Loucy (cell line): ENCODE measurements at regions not wholly inside any gene's neighbourhood (a gene's known extent, or its start where the extent isn't known, plus 50 kb on each side); places are given as distances from the start of the nearest gene placed in this dataset.

Experiments used
- H2AFZ ChIP-seq: fragments of 200-600 bp; sonication (generic); 2 replicates; pipeline ENCODE4 v1.6.0; 2016; ENCODE audit warnings: antibody characterized with exemption, mild to moderate bottlenecking, low read length, moderate library complexity
- H3F3A ChIP-seq: fragments of 200-600 bp; 2 replicates; pipeline ENCODE4 v1.6.0; 2016; ENCODE audit warnings: antibody characterized with exemption, low read depth, mild to moderate bottlenecking
- H3K27me3 ChIP-seq: fragments of 200-600 bp; sonication (generic); 2 replicates; pipeline ENCODE4 v1.6.1; 2014; ENCODE audit warnings: low read length, mild to moderate bottlenecking; ENCODE audit not compliant: insufficient read depth, poor library complexity, severe bottlenecking
- H3K36me3 ChIP-seq: fragments of 200-600 bp; sonication (generic); 2 replicates; pipeline ENCODE4 v1.6.1; 2016; ENCODE audit warnings: low read length; ENCODE audit not compliant: insufficient read depth
- H3K4me1 ChIP-seq: fragments of 200-600 bp; sonication (generic); 2 replicates; pipeline ENCODE4 v1.5.1; 2014; ENCODE audit warnings: low read length, mild to moderate bottlenecking; ENCODE audit not compliant: insufficient read depth, poor library complexity, severe bottlenecking
- H3K4me2 ChIP-seq: fragments of 200-600 bp; sonication (generic); 2 replicates; pipeline ENCODE4 v1.6.0; 2014; ENCODE audit warnings: antibody characterized with exemption, low read length, low read depth, mild to moderate bottlenecking; ENCODE audit not compliant: poor library complexity, severe bottlenecking
- H3K4me3 ChIP-seq: fragments of 200-600 bp; sonication (generic); 2 replicates; pipeline ENCODE4 v1.5.1; 2014; ENCODE audit warnings: low read length, mild to moderate bottlenecking, mixed read lengths; ENCODE audit not compliant: poor library complexity, severe bottlenecking
- H3K79me2 ChIP-seq: fragments of 200-600 bp; sonication (generic); 2 replicates; pipeline ENCODE4 v1.6.1; 2014; ENCODE audit warnings: low read length; ENCODE audit not compliant: insufficient read depth
- H3K9ac ChIP-seq: fragments of 200-600 bp; sonication (generic); 2 replicates; pipeline ENCODE4 v1.6.0; 2014; ENCODE audit warnings: mild to moderate bottlenecking, low read depth, low read length, moderate library complexity; ENCODE audit not compliant: poor library complexity, severe bottlenecking
- H3K9me2 ChIP-seq: fragments of 200-600 bp; sonication (generic); replicated peaks from 2 replicates; pipeline ENCODE4 v1.6.1; 2016; ENCODE audit warnings: low read depth, low read length, mixed read lengths
- H3K9me3 ChIP-seq: fragments of 200-600 bp; sonication (generic); 2 replicates; pipeline ENCODE4 v1.6.1; 2014; ENCODE audit warnings: mild to moderate bottlenecking, antibody characterized with exemption, low read length, low read depth; ENCODE audit not compliant: insufficient read depth
- H4K20me1 ChIP-seq: fragments of 200-600 bp; sonication (generic); 2 replicates; pipeline ENCODE4 v1.6.0; 2014; ENCODE audit warnings: antibody characterized with exemption, low read length, mild to moderate bottlenecking; ENCODE audit not compliant: insufficient read depth, poor library complexity, severe bottlenecking
- EZH2phosphoT487 ChIP-seq: fragments of 200-600 bp; IDR thresholded peaks from 2 replicates; pipeline ENCODE4 v1.6.1; 2018; ENCODE audit warnings: antibody characterized with exemption, mild to moderate bottlenecking, moderate library complexity, borderline replicate concordance
- TF ChIP-seq, protein P1 (sequence below): fragments of 200-600 bp; sonication (generic); conservative IDR thresholded peaks from 2 replicates; pipeline ENCODE4 v1.5.1; 2014; ENCODE audit warnings: mild to moderate bottlenecking, antibody characterized with exemption, low read length

DNA sequence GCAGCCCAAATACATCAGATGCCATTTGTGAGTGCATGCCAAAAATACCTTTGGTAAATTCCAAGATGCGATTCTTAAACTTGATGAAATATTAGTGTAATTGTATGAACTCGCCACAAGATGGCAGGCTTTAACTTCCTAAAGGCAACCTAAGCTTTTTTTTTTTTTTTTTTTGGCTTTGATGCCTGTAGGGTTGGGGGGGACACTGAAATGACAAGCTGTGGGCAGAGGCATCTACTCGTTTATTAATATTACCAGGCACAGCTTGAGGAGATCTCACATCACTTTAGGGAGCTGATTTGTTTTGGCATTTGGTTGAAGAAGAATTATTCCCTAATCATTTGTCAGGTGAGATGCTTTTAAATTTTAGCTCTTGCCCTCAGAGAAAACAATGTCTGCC lies 126.7 kb upstream of the CCDC196 start:
- H3K4me1 ChIP-seq = no peaks in the 10 kb centered on the region
- no peaks in the 10 kb centered on the region for H3K36me3 ChIP-seq
- no peaks in the 10 kb centered on the region for H4K20me1 ChIP-seq
- no peak overlapping the region for H2AFZ ChIP-seq
- no peak overlapping the region for H3K4me3 ChIP-seq
- H3K9me3 ChIP-seq = no peaks in the 10 kb centered on the region
- no peaks in the 10 kb centered on the region for H3K79me2 ChIP-seq
- no peak overlapping the region for H3K4me2 ChIP-seq
- no peaks in the 10 kb centered on the region for H3F3A ChIP-seq
- no peak overlapping the region for H3K9ac ChIP-seq
- no peaks in the 10 kb centered on the region for H3K9me2 ChIP-seq
- no peaks in the 10 kb centered on the region for H3K27me3 ChIP-seq
- no peak for TF ChIP-seq EZH2phosphoT487
- TF ChIP-seq, protein P1, sequence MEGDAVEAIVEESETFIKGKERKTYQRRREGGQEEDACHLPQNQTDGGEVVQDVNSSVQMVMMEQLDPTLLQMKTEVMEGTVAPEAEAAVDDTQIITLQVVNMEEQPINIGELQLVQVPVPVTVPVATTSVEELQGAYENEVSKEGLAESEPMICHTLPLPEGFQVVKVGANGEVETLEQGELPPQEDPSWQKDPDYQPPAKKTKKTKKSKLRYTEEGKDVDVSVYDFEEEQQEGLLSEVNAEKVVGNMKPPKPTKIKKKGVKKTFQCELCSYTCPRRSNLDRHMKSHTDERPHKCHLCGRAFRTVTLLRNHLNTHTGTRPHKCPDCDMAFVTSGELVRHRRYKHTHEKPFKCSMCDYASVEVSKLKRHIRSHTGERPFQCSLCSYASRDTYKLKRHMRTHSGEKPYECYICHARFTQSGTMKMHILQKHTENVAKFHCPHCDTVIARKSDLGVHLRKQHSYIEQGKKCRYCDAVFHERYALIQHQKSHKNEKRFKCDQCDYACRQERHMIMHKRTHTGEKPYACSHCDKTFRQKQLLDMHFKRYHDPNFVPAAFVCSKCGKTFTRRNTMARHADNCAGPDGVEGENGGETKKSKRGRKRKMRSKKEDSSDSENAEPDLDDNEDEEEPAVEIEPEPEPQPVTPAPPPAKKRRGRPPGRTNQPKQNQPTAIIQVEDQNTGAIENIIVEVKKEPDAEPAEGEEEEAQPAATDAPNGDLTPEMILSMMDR = peak; percentile 87

DNA sequence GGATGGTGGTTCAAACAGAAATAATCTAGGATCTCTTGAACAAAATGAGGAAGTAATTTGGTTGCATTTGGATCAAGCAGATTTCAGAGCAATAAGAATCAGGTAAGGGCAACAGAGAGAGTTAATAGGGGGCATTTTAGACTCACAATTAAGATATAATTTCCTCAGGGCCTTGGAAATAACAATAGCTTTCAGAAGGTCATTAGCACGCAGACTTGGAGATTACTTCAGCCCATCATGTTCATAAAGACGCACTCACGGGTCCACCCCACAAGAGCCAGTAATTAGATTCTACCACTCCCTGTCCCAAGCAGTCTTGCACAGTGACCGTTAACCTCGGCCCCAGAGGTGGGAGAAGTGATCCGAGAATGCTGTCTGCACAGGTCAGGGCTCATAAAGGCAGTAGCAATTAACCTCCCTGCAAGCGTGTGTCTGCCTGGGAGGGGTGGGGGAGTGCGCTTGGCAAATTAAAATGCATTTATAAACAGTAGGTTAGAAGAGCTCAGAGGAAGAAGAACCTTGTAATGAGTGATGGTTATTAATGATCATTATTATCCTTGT lies 125.7 kb upstream of the CCDC196 start:
- Histone ChIP-seq H3K4me2 (no peak overlapping the region), H3K9me3 (no peaks in the 10 kb centered on the region), H3K9ac (no peak overlapping the region), H3K79me2 (no peaks in the 10 kb centered on the region), H4K20me1 (no peaks in the 10 kb centered on the region), H3K36me3 (no peaks in the 10 kb centered on the region), H3F3A (no peaks in the 10 kb centered on the region), H3K27me3 (no peaks in the 10 kb centered on the region), H2AFZ (0 out of 2 replicates have a peak overlapping the region, but pooled peaks have one; percentile 24), H3K4me3 (no peak overlapping the region), H3K4me1 (no peaks in the 10 kb centered on the region), H3K9me2 (no peaks in the 10 kb centered on the region)
- TF ChIP-seq, protein P1 = no peak
- no peak for TF ChIP-seq EZH2phosphoT487

DNA sequence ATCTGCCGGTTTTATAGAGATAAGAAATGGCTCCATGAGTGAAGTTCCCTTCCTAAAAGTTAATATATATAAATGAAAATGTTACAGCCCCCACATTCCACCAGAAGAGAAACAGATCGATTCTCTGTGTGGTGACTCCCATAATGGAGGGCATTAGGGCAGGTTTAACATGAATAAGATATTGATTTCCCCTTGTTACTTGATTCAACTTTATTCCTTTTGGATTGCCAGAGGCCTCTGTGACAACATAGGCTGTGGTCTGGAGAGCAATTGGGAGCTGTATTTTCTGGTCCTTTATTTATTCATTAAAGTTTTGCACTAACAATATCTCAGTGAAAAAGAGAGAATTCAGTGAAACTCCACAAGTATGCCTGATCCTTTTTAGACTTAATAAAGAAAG lies 125.2 kb upstream of the CCDC196 start:
- no peak overlapping the region for H3K4me2 ChIP-seq
- H2AFZ ChIP-seq = no peak overlapping the region
- no peaks in the 10 kb centered on the region for H3K36me3 ChIP-seq
- no peak overlapping the region for H3K4me3 ChIP-seq
- H3K4me1 ChIP-seq = no peaks in the 10 kb centered on the region
- no peak overlapping the region for H3K9ac ChIP-seq
- H3K27me3 ChIP-seq = no peaks in the 10 kb centered on the region
- H4K20me1 ChIP-seq = no peaks in the 10 kb centered on the region
- TF ChIP-seq EZH2phosphoT487 = no peak
- TF ChIP-seq, protein P1 = no peak
- H3K9me2 ChIP-seq = no peaks in the 10 kb centered on the region
- no peaks in the 10 kb centered on the region for H3K79me2 ChIP-seq
- no peaks in the 10 kb centered on the region for H3F3A ChIP-seq
- no peaks in the 10 kb centered on the region for H3K9me3 ChIP-seq
